RCC 7860 (cell line): ENCODE measurements at regions not wholly inside any gene's neighbourhood (a gene's known extent, or its start where the extent isn't known, plus 50 kb on each side); places are given as distances from the start of the nearest gene placed in this dataset.
"Not testable (repeated sequence)": the region's sequence is repeated elsewhere in the genome, so short reads cannot be mapped to it uniquely, and the experiment has no call there.

Experiments used
- DNase-seq: peaks from one replicate; pipeline ENCODE4 v3.0.0-alpha.2; 2015; ENCODE audit warnings: low spot score
- FAIRE-seq: peaks from 2 replicates; lab custom pipeline; 2012; peaks lifted over from hg19 to GRCh38; lab: Jason Lieb, UNC

DNA sequence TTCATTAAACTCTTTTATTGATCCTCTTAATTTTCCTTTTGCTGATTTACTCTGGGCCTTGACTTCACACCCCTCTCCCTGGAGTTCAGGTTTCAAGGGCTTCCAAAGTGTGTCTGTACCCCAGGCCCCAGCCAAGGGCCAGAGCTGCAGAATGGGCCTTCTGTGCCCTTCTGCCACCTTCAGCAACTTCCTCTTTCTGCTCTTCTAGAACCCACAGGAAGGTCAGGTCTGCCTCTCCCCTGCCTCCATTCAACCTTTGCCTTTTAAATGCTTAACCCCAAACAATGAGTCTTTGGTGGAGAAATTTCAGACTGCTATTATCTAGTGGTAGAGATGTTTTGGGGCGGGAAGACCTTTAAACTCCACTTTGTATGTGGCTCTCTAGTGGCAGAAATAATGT is 63.1 kb downstream of the TSN start:
- DNase-seq (no peak), FAIRE-seq (no peak)

DNA sequence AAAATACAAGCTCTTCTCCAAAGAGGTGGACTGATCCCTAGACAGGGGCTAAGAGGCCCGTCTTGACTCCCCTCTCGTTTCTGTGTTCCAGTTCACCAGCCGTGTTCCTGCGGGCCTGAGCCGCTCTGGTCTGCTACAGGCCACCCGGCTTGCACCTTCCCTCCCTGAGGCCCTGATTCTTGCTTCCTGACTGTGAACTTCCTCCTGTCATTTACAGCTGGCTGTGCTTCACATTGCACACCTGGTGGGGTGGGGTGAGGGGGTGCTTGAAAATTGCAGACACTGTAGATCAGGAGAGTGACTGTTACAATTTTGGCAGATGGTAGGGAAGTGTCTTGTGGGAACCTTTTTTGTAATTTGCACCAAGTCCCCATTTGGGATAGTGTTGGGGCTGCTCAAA is 64.4 kb downstream of the TSN start:
- no peak for FAIRE-seq
- no peak for DNase-seq

GRCh38 chr2:121821476-121822158 is 66.2 kb downstream of the TSN start:
- DNase-seq (no peak), FAIRE-seq (no peak)

- FAIRE-seq, result no peak
Measured at GRCh38 chr2:121824264-121824663, 68.8 kb downstream of the TSN start.

GRCh38 chr2:121825003-121825950 is 69.8 kb downstream of the TSN start:
- FAIRE-seq (no peak), DNase-seq (no peak)

More at GRCh38 chr2:121824264-121824663, 68.8 kb downstream of the TSN start:
- no peak for DNase-seq

DNA sequence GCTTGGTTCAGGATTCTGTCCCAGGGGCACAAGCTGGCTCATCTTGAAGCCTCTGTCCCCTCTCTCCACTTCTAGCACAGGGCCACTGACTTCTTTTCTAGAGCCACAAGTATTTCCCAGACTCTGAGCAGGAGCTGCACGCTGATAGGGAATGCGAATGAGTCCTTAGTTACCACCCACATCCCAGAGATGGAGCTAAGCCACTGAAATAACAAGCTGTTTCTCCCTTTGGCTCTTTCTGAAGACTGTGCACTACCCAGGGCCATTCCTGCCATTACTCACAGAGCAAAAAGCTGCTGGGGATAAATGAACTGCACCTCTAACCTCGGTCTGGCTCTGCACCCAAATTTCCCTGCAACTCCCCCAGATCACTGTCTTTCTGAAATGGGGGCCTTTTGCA is 70.6 kb downstream of the TSN start:
- FAIRE-seq, result no peak
- no peak for DNase-seq

GRCh38 chr2:121828281-121828731 is 72.9 kb downstream of the TSN start:
- peak; percentile 17 for DNase-seq
- no peak for FAIRE-seq

GRCh38 chr2:121830809-121831208 is 75.4 kb downstream of the TSN start:
- FAIRE-seq (no peak), DNase-seq (no peak)

- DNase-seq, result no peak
- FAIRE-seq, result no peak
Measured at GRCh38 chr2:121831841-121832240, 76.4 kb downstream of the TSN start.

GRCh38 chr2:121832412-121833357 is 77.2 kb downstream of the TSN start:
- FAIRE-seq, result no peak
- no peak for DNase-seq

- FAIRE-seq, result no peak
- no peak for DNase-seq
Measured at GRCh38 chr2:121833358-121833723, 77.9 kb downstream of the TSN start.

DNA sequence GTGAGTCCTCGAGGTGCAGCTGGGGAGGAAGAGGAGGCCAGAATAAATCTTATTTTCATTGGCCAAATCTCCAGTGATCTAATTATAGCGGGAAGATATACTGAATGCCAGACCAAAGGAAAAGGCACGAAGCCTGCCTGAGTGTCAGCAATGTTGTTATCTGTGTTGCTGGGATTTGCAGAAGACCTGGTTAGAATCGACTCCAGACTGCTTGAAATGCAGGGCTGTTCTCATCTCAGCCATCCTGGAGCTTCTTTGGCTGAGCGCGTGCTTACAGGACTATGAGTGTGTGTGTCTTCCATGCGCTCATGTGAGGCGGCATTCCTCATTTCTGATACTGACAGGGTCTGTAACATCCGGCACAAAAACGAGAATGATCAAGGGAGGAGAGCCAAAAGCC is 81.2 kb downstream of the TSN start:
- no peak for FAIRE-seq
- no peak for DNase-seq

GRCh38 chr2:121837591-121837990 is 82.1 kb downstream of the TSN start:
- no peak for FAIRE-seq
- DNase-seq, result no peak

GRCh38 chr2:121838551-121838950 is 83.1 kb downstream of the TSN start:
- DNase-seq (no peak), FAIRE-seq (no peak)

- FAIRE-seq (no peak), DNase-seq (no peak)
Measured at GRCh38 chr2:121839584-121839983, 84.1 kb downstream of the TSN start.

DNA sequence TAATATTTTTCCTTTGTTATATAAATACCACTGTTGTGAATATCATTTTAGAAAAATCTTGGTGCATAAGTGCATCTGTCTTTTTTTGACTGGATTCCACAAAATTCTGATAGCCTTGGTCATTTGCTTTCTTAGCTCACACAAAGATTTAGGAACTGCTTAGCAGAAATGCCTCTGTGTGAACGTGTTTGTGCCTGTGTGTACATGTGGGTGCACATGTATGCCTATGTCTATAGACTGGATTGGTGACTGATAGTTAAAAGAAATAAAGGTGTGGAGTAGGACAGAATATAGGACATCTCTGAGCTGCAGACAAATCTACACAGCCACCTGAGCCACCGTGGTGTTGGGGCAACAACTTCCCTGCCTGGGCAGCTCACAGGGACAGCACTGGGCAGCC is 93.8 kb downstream of the TSN start:
- FAIRE-seq (no peak), DNase-seq (no peak)

GRCh38 chr2:121853149-121853548 is 97.7 kb downstream of the TSN start:
- DNase-seq, FAIRE-seq: not testable (repeated sequence)

GRCh38 chr2:121855510-121855909 is 100.1 kb downstream of the TSN start:
- FAIRE-seq (no peak), DNase-seq (no peak)

DNA sequence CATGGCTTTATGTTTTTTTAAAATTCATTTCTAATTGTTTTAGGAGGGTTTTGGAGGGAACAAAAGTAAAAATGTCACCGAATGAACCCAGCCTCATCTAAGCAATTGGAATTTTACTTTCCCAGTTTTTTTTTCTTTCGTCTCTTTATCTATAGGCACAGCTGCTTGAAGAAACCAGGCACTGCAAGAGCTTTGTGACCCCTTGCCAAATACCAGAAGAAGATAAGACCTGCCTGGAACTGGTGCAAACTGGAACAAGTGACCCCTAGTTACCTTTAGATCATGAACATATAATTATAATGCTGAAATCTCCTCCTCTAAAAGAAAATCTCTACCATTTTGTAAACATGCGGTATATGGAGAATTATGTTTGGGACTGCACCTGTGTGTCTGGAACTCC is 100.9 kb downstream of the TSN start:
- DNase-seq (no peak), FAIRE-seq (no peak)

GRCh38 chr2:121858369-121858768 is 102.9 kb downstream of the TSN start:
- FAIRE-seq (no peak), DNase-seq (no peak)

GRCh38 chr2:121858847-121859246 is 103.4 kb downstream of the TSN start:
- FAIRE-seq, result no peak
- no peak for DNase-seq
